SK-N-SH (cell line): ENCODE measurements at regions not wholly inside any gene's neighbourhood (a gene's known extent, or its start where the extent isn't known, plus 50 kb on each side); places are given as distances from the start of the nearest gene placed in this dataset.

Source experiments
- ELF1 ChIP-seq: IDR thresholded peaks from 2 replicates; pipeline ENCODE4 v1.4.0; 2012
- EP300 ChIP-seq, 2 experiments: IDR thresholded peaks; 2 replicates each; pipeline versions ENCODE4 v1.4.0 to v1.6.1; 2012; ENCODE audit warnings: borderline replicate concordance in 1 of 2, low read depth in 1 of 2, low read length in 1 of 2
- EZH2phosphoT487 ChIP-seq: fragments of 200-600 bp; sonication (generic); IDR thresholded peaks from 2 replicates; pipeline ENCODE4 v1.6.1; 2017; ENCODE audit warnings: low read depth, mixed run types, mild to moderate bottlenecking, antibody characterized with exemption, moderate library complexity, borderline replicate concordance
- MEF2A ChIP-seq: IDR thresholded peaks from 2 replicates; pipeline ENCODE4 v1.4.0; 2012; ENCODE audit warnings: low read depth, borderline replicate concordance
- NRF1 ChIP-seq: IDR thresholded peaks from 2 replicates; pipeline ENCODE4 v1.6.1; 2012; ENCODE audit warnings: low read depth, mild to moderate bottlenecking, low read length
- POLR2AphosphoS5 ChIP-seq: IDR thresholded peaks from 2 replicates; pipeline ENCODE4 v1.6.1; 2012; ENCODE audit warnings: low read depth, low read length
- RAD21 ChIP-seq: IDR thresholded peaks from 2 replicates; pipeline ENCODE4 v1.6.1; 2012; ENCODE audit warnings: mild to moderate bottlenecking, low read length
- SMC3 ChIP-seq: IDR thresholded peaks from 2 replicates; pipeline ENCODE4 v1.6.1; 2012; ENCODE audit warnings: low read depth, low read length, improper control_type of control experiment
- TAF1 ChIP-seq: IDR thresholded peaks from 2 replicates; pipeline ENCODE4 v1.6.1; 2012; ENCODE audit warnings: low read depth, mild to moderate bottlenecking, low read length, moderate library complexity, borderline replicate concordance
- TEAD4 ChIP-seq: IDR thresholded peaks from 2 replicates; pipeline ENCODE4 v1.4.0; 2012; ENCODE audit warnings: mild to moderate bottlenecking, borderline replicate concordance; ENCODE audit not compliant: insufficient read depth
- USF2 ChIP-seq: fragments of 150-350 bp; IDR thresholded peaks from 2 replicates; pipeline ENCODE4 v1.6.1; 2017; ENCODE audit warnings: antibody characterized with exemption, low read length, low read depth, borderline replicate concordance
- TF ChIP-seq, protein P1 (sequence below): IDR thresholded peaks from 2 replicates; pipeline ENCODE4 v1.4.0; 2012; ENCODE audit warnings: low read depth
- TF ChIP-seq, protein P2 (sequence below): fragments of 200-600 bp; sonication (generic); IDR thresholded peaks from 2 replicates; pipeline ENCODE4 v1.6.1; 2017; ENCODE audit warnings: antibody characterized with exemption, mild to moderate bottlenecking, moderate library complexity

DNA sequence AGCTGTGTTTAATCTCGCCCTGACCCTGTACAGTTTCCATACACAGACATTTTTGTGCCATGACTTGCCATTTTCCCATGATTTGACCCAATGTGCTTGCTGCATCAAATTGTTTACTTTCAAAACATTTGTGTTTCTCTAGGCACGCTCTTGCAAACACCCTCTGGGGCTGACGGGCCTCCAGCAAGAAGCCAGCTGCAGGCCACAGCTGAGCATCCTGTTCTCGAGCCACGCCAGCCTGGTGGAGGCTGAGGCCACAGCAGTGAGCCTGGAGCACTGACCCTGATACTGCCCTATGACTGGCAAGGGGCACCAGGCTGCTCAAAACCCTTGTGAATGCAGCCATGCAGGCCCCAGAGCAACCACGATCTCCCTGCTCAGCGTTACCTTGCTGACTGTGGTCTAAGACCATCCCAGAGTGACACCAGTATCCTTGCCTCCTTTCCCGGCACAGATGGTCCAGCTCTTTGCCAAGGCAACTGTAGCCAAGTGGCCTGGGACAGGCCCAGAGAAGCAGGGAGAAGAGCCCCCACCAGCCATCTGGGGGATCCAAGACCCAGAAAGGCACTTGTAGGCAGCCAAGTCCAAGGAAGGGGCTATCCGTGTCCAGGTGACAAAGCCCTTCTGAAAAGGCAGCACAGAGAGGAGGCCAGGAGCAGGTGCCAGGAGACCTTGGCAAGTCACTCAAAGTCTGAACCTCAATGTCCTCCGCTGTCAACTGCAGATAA is 78.5 kb downstream of the OAT start:
- TF ChIP-seq RAD21 (no peak), TAF1 (no peak), USF2 (no peak), ELF1 (no peak), POLR2AphosphoS5 (no peak), SMC3 (no peak), EZH2phosphoT487 (no peak), NRF1 (no peak), MEF2A (no peak), EP300 (IDR thresholded peaks at IDR 0.05; ENCODE audit: borderline replicate concordance in 1 of 2, low read depth in 1 of 2, low read length in 1 of 2) (no peak), TEAD4 (no peak)
- TF ChIP-seq, protein P1, sequence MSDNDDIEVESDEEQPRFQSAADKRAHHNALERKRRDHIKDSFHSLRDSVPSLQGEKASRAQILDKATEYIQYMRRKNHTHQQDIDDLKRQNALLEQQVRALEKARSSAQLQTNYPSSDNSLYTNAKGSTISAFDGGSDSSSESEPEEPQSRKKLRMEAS = no peak
- TF ChIP-seq, protein P2, sequence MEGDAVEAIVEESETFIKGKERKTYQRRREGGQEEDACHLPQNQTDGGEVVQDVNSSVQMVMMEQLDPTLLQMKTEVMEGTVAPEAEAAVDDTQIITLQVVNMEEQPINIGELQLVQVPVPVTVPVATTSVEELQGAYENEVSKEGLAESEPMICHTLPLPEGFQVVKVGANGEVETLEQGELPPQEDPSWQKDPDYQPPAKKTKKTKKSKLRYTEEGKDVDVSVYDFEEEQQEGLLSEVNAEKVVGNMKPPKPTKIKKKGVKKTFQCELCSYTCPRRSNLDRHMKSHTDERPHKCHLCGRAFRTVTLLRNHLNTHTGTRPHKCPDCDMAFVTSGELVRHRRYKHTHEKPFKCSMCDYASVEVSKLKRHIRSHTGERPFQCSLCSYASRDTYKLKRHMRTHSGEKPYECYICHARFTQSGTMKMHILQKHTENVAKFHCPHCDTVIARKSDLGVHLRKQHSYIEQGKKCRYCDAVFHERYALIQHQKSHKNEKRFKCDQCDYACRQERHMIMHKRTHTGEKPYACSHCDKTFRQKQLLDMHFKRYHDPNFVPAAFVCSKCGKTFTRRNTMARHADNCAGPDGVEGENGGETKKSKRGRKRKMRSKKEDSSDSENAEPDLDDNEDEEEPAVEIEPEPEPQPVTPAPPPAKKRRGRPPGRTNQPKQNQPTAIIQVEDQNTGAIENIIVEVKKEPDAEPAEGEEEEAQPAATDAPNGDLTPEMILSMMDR = no peak
